GM19351 (cell line): ENCODE measurements at regions not wholly inside any gene's neighbourhood (a gene's known extent, or its start where the extent isn't known, plus 50 kb on each side); places are given as distances from the start of the nearest gene placed in this dataset.
"Not testable (repeated sequence)": the region's sequence is repeated elsewhere in the genome, so short reads cannot be mapped to it uniquely, and the experiment has no call there.

Source experiments
- ATAC-seq: cut with Tn5 transposase; IDR thresholded peaks from one replicate; pipeline ENCODE4 v1.9.1; 2021; ENCODE audit warnings: mild to moderate bottlenecking, moderate library complexity; ENCODE audit not compliant: unreplicated experiment

GRCh38 chr10:45117940-45118339, 117.2 kb downstream of the ZNF22 start:
- ATAC-seq, result not testable (repeated sequence)

GRCh38 chr10:45118929-45119328, 118.2 kb downstream of the ZNF22 start:
- ATAC-seq, result no peak

GRCh38 chr10:45122180-45122860, 121.6 kb downstream of the ZNF22 start:
- not testable (repeated sequence) for ATAC-seq

GRCh38 chr10:45135443-45136198, 134.9 kb downstream of the ZNF22 start:
- no peak for ATAC-seq

- no peak for ATAC-seq
Observed at GRCh38 chr10:45136256-45136655, 135.5 kb downstream of the ZNF22 start.

- ATAC-seq, result no peak
Observed at GRCh38 chr10:45144326-45145070, 143.8 kb downstream of the ZNF22 start.

DNA sequence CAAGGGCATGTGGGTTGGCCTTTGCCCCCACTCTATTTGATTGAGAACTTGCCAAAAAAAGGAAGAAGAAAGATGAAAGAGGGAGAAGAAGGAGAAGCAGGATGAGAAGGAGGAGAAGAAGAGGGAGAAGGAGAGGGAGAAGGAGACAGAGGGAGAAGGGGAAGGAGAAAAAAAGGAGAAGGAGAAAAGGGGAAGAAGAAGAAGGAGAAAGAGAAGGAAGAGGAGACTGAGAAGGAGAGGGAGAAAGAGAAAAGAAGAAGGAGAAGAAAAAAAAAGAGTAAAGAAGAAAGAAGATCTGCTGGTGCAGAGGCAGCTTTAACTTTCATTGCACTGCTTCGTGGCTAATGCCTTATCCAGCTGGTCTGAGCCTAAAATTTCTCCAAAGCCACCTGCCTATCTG, 144.4 kb downstream of the ZNF22 start:
- not testable (repeated sequence) for ATAC-seq

DNA sequence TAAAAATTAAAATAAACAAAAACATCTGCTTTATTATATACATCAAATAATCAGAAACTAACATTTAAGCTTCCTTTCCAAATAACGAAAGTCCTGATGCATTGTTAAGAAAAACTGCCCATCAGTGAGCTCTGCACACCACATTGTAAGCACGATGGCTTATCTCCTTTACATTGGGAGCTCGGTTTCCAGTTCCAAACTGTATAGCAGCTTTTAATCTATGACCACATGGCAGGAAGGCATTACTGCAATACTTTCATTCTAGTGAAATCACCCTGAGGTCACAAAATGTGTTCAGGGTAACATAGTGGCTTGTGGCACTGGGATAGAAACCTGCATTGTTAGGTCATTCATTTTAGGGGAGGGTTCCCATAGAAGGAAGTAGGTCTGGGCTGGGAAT, 146.3 kb downstream of the ZNF22 start:
- ATAC-seq, result no peak

DNA sequence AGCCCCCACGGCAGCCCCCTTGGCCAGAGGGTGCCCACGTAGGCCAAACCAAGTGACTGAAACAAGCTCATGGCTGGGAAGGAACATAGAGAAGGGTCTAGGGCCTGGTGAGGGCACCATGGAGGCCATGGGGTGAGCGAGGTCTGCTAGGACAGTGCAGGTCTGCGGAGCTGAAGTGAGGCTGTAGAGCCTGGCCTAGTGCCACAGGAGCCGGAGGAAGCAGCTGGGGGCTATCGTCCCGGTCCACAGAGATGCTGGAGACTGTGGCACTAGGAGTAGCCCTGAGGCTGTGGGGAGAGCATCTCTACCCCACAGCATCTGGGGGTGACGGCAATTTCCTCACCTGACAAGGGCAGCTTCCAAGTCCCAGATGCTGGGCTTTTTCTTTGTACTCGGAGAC, 150.3 kb downstream of the ZNF22 start:
- ATAC-seq, result no peak

GRCh38 chr10:45151467-45152214, 150.9 kb downstream of the ZNF22 start:
- ATAC-seq, result no peak

DNA sequence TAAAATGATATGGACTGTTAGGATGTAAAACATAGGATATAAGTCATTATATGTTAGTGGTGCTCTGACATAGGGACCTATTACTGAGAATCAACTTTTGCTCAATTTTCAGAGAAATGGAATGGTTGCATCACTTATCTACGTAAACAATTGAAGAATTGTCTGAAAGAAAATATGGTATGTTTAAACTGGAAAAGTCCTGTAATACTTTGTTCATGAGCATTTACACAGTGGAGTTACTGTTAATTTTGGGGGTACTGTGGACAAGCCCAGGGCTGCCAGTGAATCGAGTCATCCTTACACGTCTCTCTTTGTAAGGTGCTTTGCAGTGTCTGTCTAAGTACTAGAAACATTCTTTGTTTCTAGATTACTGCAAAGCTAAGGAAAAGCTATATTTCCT, 152.0 kb downstream of the ZNF22 start:
- ATAC-seq, result no peak

DNA sequence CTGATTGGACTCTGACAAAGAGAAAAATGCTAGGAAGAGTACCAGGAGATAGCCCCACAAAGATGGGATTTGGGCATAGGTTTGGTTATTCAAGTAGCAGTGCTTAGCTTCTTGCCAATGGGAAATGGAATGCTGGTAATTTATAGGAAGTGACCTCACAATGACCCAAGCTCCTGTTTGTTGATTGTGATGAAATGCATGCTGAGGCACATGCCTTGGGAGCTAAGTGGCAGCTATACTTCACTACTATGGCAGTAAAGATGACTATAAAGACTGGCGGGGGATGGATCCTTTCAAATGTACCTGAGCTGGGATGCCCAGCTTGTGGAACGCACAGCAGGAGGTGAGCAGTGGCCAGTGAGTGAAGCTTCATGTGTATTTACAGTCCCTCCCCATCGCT, 153.8 kb downstream of the ZNF22 start:
- ATAC-seq, result no peak

DNA sequence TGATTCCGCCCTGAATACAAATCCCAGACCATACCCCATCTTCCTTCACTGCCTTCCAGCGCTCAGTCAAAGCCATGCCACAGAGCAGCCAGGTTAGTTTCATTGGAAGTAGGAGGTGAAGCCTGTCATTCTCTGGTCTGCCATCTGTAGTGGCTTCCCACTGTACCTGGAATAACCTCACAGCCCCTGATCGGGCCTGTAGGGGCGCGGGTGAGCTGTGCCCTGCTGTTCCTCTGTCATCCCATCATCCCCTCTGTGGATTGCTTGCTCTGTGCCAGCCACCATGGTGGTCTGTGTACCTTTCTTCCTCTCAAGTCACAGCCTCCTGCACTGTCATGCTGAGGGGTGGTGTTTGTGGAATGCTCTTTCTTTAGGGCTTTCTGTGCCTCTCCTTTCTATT, 155.1 kb downstream of the ZNF22 start:
- no peak for ATAC-seq

GRCh38 chr10:45160271-45160670, 155.1 kb downstream of the OR13A1 start:
- no peak for ATAC-seq

GRCh38 chr10:45163315-45163975, 152.0 kb downstream of the OR13A1 start:
- ATAC-seq, result no peak

- not testable (repeated sequence) for ATAC-seq
Observed at GRCh38 chr10:45175520-45176118, 139.8 kb downstream of the OR13A1 start.

DNA sequence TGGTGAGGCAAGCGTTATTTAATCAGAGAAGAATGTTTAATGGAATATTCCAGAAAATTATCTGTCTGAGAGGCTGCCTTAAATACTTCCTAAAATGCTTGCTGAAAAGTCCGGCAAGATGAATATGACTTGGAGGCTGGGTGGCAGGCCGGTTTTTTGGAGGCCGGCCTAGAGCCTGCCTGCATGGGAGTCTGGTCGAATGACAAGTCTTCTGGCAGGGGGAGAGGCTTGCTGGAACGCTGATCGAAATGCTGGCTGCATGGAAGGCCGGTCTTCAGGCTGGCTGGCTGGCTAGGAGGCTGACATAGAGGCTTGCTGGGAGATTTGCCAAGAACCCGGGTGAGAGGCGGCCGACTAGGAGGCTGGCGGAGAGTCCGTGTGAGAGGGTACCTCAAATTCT, 135.7 kb downstream of the OR13A1 start:
- ATAC-seq, result no peak

GRCh38 chr10:45180507-45180906, 134.9 kb downstream of the OR13A1 start:
- ATAC-seq, result no peak

GRCh38 chr10:45180946-45181875, 134.2 kb downstream of the OR13A1 start:
- ATAC-seq, result no peak
